Choroid plexus epithelial cell (primary cell): ENCODE measurements at regions not wholly inside any gene's neighbourhood (a gene's known extent, or its start where the extent isn't known, plus 50 kb on each side); places are given as distances from the start of the nearest gene placed in this dataset.

Source experiments
- DNase-seq: peaks from one replicate; pipeline ENCODE4 v3.0.0-alpha.2; 2010; ENCODE audit warnings: low read depth
- H3K4me3 ChIP-seq: 2 replicates; pipeline ENCODE4 v1.5.1; 2011; ENCODE audit warnings: low read depth, mild to moderate bottlenecking, control low read depth, low read length, moderate library complexity
- CTCF ChIP-seq: conservative IDR thresholded peaks from 2 replicates; pipeline ENCODE4 v1.5.1; 2011; ENCODE audit warnings: low read depth, mild to moderate bottlenecking, control low read depth, inconsistent platforms, low read length, moderate library complexity

- DNase-seq = peak; percentile 77
- no peak for TF ChIP-seq CTCF
- H3K4me3 ChIP-seq = no peak overlapping the region
These were observed 147.8 kb downstream of the TNFSF18 start for GRCh38 chr1:172902861-172903381.

GRCh38 chr1:172903581-172904220, 147.0 kb downstream of the TNFSF18 start:
- peak; percentile 70 for DNase-seq
- no peak for TF ChIP-seq CTCF
- no peak overlapping the region for H3K4me3 ChIP-seq

- no peak overlapping the region for H3K4me3 ChIP-seq
- TF ChIP-seq CTCF = no peak
- DNase-seq = no peak
These were observed 145.3 kb downstream of the TNFSF18 start for GRCh38 chr1:172905452-172905851.

GRCh38 chr1:172906778-172907592, 143.8 kb downstream of the TNFSF18 start:
- DNase-seq = peak; percentile 95
- no peak for TF ChIP-seq CTCF
- no peak overlapping the region for H3K4me3 ChIP-seq

GRCh38 chr1:172907834-172908326, 142.9 kb downstream of the TNFSF18 start:
- no peak overlapping the region for H3K4me3 ChIP-seq
- no peak for TF ChIP-seq CTCF
- no peak for DNase-seq

- DNase-seq = peak; percentile 89
- no peak overlapping the region for H3K4me3 ChIP-seq
- no peak for TF ChIP-seq CTCF
These were observed 141.0 kb downstream of the TNFSF18 start for GRCh38 chr1:172909606-172910326.
